ENCODE measurements at regions not wholly inside any gene's neighbourhood (a gene's known extent, or its start where the extent isn't known, plus 50 kb on each side); places are given as distances from the start of the nearest gene placed in this dataset.

- TF ChIP-seq CTCF (IDR thresholded peaks at IDR 0.05), result no peak
- TF ChIP-seq ZFX (IDR thresholded peaks at IDR 0.05; ENCODE audit: borderline replicate concordance), result no peak
Measured at GRCh38 chr17:65370669-65371131, 190.7 kb downstream of the AXIN2 start.

Measured in 22Rv1 (cell line).